ENCODE measurements at regions not wholly inside any gene's neighbourhood (a gene's known extent, or its start where the extent isn't known, plus 50 kb on each side); places are given as distances from the start of the nearest gene placed in this dataset.

DNA sequence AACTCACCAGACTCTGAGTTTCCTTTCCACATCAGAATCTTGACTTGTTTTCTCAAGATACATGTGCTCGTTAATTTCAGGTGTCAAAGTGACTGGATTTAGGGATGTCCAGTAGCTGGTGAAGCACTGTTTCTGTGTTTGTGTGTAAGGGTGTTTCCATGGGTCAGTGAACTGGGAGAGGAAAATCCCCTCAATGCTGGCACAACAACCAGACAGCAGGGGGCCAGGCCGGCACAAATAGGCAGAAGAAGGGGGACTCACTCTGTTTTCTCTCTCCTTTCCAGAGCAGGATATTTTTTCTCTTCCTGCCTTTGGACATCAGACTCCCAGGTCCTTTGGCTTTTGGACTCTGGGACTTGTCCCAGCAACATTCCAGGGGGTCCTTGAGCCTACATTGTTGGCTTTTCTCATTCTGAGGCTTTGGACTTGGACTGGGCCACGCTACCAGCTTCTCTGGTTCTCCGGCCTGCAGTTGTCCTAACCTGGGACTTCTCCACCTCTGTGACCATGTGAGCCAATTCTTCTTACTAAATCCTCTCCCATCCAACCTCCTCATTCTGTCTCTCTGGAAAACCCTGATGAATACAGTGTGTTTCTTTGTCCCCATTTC is 144.0 kb downstream of the CAAP1 start:
- no peak overlapping the region for H3K4me3 ChIP-seq (ENCODE audit: insufficient read depth, low read length)
- H3K4me1 ChIP-seq (ENCODE audit: insufficient read depth, low read length): no peaks in the 10 kb centered on the region
- no peaks in the 10 kb centered on the region for H3K27me3 ChIP-seq (ENCODE audit: insufficient read depth, low read length)
- H3K79me2 ChIP-seq (ENCODE audit: insufficient read depth, low read length): no peaks in the 10 kb centered on the region
- no peak for DNase-seq (ENCODE audit: insufficient read length, low spot score, missing footprints)
- TF ChIP-seq, protein P1, sequence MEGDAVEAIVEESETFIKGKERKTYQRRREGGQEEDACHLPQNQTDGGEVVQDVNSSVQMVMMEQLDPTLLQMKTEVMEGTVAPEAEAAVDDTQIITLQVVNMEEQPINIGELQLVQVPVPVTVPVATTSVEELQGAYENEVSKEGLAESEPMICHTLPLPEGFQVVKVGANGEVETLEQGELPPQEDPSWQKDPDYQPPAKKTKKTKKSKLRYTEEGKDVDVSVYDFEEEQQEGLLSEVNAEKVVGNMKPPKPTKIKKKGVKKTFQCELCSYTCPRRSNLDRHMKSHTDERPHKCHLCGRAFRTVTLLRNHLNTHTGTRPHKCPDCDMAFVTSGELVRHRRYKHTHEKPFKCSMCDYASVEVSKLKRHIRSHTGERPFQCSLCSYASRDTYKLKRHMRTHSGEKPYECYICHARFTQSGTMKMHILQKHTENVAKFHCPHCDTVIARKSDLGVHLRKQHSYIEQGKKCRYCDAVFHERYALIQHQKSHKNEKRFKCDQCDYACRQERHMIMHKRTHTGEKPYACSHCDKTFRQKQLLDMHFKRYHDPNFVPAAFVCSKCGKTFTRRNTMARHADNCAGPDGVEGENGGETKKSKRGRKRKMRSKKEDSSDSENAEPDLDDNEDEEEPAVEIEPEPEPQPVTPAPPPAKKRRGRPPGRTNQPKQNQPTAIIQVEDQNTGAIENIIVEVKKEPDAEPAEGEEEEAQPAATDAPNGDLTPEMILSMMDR (IDR thresholded peaks at IDR 0.05; ENCODE audit: extremely low read depth, low read depth, low read length): no peak
- no peak overlapping the region for H3K27ac ChIP-seq (ENCODE audit: low read depth, low read length)
- no peak overlapping the region for H2AFZ ChIP-seq (ENCODE audit: low read length)
- no peaks in the 10 kb centered on the region for H4K20me1 ChIP-seq (ENCODE audit: insufficient read depth, low read length)
- H3K9me3 ChIP-seq (ENCODE audit: low read depth, low read length): no peaks in the 10 kb centered on the region
- no peaks in the 10 kb centered on the region for H3K36me3 ChIP-seq (ENCODE audit: insufficient read depth, low read length)
- no peak overlapping the region for H3K4me2 ChIP-seq (ENCODE audit: insufficient read depth, low read length)

DNA sequence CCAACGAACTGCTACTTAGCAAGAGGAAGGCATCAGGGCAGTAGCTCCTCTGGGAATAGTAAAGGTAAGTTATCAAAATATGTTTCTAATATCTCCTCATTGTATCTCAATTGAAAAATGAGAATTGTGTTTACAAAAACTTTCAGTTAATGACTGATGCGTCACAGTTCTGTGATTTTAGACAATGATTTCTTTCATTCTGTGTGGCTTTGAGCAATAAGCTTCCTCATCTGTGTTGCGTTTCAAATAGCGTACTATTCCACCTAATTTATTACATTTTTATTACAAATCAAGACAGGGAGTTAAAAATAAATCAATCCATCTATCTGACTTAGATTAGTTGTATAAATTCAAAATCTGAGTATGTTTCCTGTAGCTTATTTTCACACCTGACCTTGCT is 145.0 kb downstream of the CAAP1 start:
- TF ChIP-seq, protein P1 (IDR thresholded peaks at IDR 0.05; ENCODE audit: extremely low read depth, low read depth, low read length): no peak

DNA sequence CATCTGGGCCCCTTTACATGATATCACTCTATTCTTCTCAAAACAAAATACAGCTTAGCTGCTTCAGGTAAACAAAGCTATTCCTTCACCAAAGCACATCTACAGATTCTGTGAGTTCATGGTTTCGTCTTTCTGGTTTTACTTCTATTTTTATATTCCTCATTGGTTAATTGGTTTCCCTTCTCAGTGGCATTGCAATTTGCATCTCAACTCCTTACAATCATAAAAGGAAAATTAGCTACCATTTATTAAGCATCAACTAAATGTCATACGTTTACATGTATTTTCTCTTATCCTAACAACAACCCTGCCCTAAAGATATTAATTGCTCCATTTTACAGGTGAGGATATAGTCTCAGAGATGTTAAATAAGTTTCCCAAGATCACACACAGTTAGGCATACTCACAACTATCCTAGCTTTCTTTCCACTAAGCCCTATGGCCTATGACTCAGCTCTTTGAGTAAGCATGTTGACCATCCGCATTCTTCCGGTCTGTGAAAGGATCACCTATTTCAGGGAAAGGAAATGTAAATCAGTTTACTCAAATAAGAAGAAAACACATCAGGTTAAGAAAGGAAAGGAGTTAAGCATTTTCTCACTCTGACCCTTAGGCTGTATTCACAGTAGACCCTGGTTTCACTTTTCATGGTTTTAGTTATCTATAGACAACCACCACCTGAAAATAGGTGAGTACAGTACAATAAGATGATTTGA is 146.1 kb downstream of the CAAP1 start:
- DNase-seq (ENCODE audit: insufficient read length, low spot score, missing footprints): no peak
- no peaks in the 10 kb centered on the region for H4K20me1 ChIP-seq (ENCODE audit: insufficient read depth, low read length)

More for the DNA sequence above, 145.0 kb downstream of the CAAP1 start:
- no peak for DNase-seq (ENCODE audit: insufficient read length, low spot score, missing footprints)
- H2AFZ ChIP-seq (ENCODE audit: low read length): no peak overlapping the region
- no peaks in the 10 kb centered on the region for H3K79me2 ChIP-seq (ENCODE audit: insufficient read depth, low read length)
- no peaks in the 10 kb centered on the region for H3K36me3 ChIP-seq (ENCODE audit: insufficient read depth, low read length)
- no peaks in the 10 kb centered on the region for H4K20me1 ChIP-seq (ENCODE audit: insufficient read depth, low read length)
- peaks cover 1% of the 10 kb centered on the region for H3K27me3 ChIP-seq (ENCODE audit: insufficient read depth, low read length)
- H3K4me2 ChIP-seq (ENCODE audit: insufficient read depth, low read length): no peak overlapping the region
- no peak overlapping the region for H3K4me3 ChIP-seq (ENCODE audit: insufficient read depth, low read length)
- no peaks in the 10 kb centered on the region for H3K9me3 ChIP-seq (ENCODE audit: low read depth, low read length)
- H3K4me1 ChIP-seq (ENCODE audit: insufficient read depth, low read length): no peaks in the 10 kb centered on the region
- H3K27ac ChIP-seq (ENCODE audit: low read depth, low read length): no peak overlapping the region

DNA sequence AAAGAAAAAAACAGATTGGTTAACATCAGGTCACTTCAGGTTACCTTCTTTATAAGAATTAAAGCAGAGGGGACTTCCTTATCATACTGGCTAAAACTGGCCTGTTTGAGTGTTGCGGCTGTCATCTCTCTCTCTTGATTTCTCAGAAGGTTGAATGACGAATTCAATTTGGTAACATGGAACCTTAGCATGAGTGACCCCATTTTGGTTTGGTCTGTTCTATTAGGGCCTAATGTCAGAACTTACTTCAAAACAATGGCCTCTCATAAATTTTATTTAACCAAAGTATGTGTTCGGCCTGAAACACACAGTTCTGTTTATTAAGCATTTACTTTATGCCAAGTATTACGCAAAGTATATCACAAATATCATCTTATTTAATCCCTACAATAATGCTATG is 147.5 kb downstream of the CAAP1 start:
- Histone ChIP-seq H3K4me2 (ENCODE audit: insufficient read depth, low read length) (no peak overlapping the region), H4K20me1 (ENCODE audit: insufficient read depth, low read length) (no peaks in the 10 kb centered on the region), H3K4me1 (ENCODE audit: insufficient read depth, low read length) (no peaks in the 10 kb centered on the region), H3K27ac (ENCODE audit: low read depth, low read length) (no peak overlapping the region), H3K4me3 (ENCODE audit: insufficient read depth, low read length) (no peak overlapping the region), H3K79me2 (ENCODE audit: insufficient read depth, low read length) (no peaks in the 10 kb centered on the region), H3K9me3 (ENCODE audit: low read depth, low read length) (no peaks in the 10 kb centered on the region), H3K36me3 (ENCODE audit: insufficient read depth, low read length) (no peaks in the 10 kb centered on the region), H3K27me3 (ENCODE audit: insufficient read depth, low read length) (peaks cover 3% of the 10 kb centered on the region), H2AFZ (ENCODE audit: low read length) (no peak overlapping the region)
- DNase-seq (ENCODE audit: insufficient read length, low spot score, missing footprints): no peak
- TF ChIP-seq, protein P1 (IDR thresholded peaks at IDR 0.05; ENCODE audit: extremely low read depth, low read depth, low read length): no peak

More for the DNA sequence above, 146.1 kb downstream of the CAAP1 start:
- H2AFZ ChIP-seq (ENCODE audit: low read length): no peak overlapping the region
- H3K36me3 ChIP-seq (ENCODE audit: insufficient read depth, low read length): no peaks in the 10 kb centered on the region
- no peak overlapping the region for H3K4me2 ChIP-seq (ENCODE audit: insufficient read depth, low read length)
- TF ChIP-seq, protein P1 (IDR thresholded peaks at IDR 0.05; ENCODE audit: extremely low read depth, low read depth, low read length): no peak
- H3K4me3 ChIP-seq (ENCODE audit: insufficient read depth, low read length): no peak overlapping the region
- peaks cover 3% of the 10 kb centered on the region for H3K27me3 ChIP-seq (ENCODE audit: insufficient read depth, low read length)
- H3K9me3 ChIP-seq (ENCODE audit: low read depth, low read length): no peaks in the 10 kb centered on the region
- H3K27ac ChIP-seq (ENCODE audit: low read depth, low read length): no peak overlapping the region
- no peaks in the 10 kb centered on the region for H3K4me1 ChIP-seq (ENCODE audit: insufficient read depth, low read length)
- no peaks in the 10 kb centered on the region for H3K79me2 ChIP-seq (ENCODE audit: insufficient read depth, low read length)

Data from osteoblast (primary cell).